GM12873 (cell line): ENCODE measurements at regions not wholly inside any gene's neighbourhood (a gene's known extent, or its start where the extent isn't known, plus 50 kb on each side); places are given as distances from the start of the nearest gene placed in this dataset.

Experiments
- CTCF ChIP-seq: IDR thresholded peaks from 2 replicates; pipeline ENCODE4 v1.5.1; 2012; ENCODE audit warnings: low read depth, mild to moderate bottlenecking, moderate library complexity, low read length, control low read depth; ENCODE audit not compliant: insufficient read depth; ENCODE audit errors: missing control alignments

GRCh38 chr2:9102861-9103662 is 99.6 kb upstream of the MBOAT2 start:
- TF ChIP-seq CTCF = no peak

- TF ChIP-seq CTCF = no peak
Measured at GRCh38 chr2:9101763-9102425, 98.4 kb upstream of the MBOAT2 start.

- TF ChIP-seq CTCF = no peak
Measured at GRCh38 chr2:9100080-9100876, 96.8 kb upstream of the MBOAT2 start.

GRCh38 chr2:9099341-9099751 is 95.9 kb upstream of the MBOAT2 start:
- TF ChIP-seq CTCF = no peak

GRCh38 chr2:9097892-9098291 is 94.4 kb upstream of the MBOAT2 start:
- no peak for TF ChIP-seq CTCF

GRCh38 chr2:9097239-9097638 is 93.8 kb upstream of the MBOAT2 start:
- TF ChIP-seq CTCF = no peak

- TF ChIP-seq CTCF = no peak
Measured at GRCh38 chr2:9096761-9097160, 93.3 kb upstream of the MBOAT2 start.
